SK-MEL-5 (cell line): ENCODE measurements at regions not wholly inside any gene's neighbourhood (a gene's known extent, or its start where the extent isn't known, plus 50 kb on each side); places are given as distances from the start of the nearest gene placed in this dataset.
"Not testable (repeated sequence)": the region's sequence is repeated elsewhere in the genome, so short reads cannot be mapped to it uniquely, and the experiment has no call there.

Experiments
- DNase-seq: peaks from one replicate; pipeline ENCODE4 v3.0.0-alpha.2; 2016; ENCODE audit warnings: low read depth, low spot score
- in situ Hi-C: cut with HindIII; loops from 2 replicates; pipeline ENCODE4 v1.10.0; 2016; ENCODE audit warnings: low sequenced_read_pairs, high pct_unique_total_duplicates, low pct_unique_long_range_greater_than_20kb

DNA sequence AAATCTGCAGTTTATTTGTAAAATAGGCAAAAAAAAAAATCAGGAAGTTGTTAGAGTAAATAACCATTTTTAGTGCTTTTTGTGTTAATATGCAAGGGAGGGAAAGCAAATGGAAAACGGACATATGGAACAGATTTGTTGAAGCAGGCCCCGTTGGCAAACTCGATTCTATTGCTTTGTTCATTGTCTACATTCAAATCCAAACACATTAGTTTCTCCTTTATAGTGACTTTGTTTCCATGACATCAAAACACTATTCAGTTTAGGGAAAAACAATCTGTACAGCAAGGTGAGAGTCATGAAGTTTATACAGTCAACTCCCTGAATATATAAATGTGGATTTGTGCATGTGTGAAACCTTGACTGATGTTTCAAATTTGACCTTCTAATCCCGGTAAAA, 142.2 kb downstream of the FAM47A start:
- no peak for DNase-seq
- in situ Hi-C loops: no loop called here

DNA sequence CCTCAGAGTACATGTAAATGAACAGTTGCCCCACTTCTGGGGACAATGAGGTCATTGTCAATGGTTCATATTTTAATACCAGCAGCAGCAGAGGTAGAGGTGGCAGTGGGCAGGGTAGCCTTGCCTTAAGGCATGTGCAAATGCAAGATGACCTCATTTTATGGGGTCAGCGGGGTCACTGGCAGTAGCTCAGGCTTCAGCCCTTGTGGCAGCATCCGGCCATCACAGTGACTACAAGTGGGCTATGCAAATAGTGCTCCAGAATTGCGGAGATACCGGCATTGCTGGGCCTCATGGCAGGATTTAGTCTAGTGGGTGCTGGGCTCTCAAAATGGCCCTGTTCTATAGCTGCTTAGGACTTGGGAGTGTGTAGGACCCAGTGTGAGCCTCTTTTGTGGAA, 144.7 kb downstream of the FAM47A start:
- no peak for DNase-seq
- in situ Hi-C loops: no loop called here

DNA sequence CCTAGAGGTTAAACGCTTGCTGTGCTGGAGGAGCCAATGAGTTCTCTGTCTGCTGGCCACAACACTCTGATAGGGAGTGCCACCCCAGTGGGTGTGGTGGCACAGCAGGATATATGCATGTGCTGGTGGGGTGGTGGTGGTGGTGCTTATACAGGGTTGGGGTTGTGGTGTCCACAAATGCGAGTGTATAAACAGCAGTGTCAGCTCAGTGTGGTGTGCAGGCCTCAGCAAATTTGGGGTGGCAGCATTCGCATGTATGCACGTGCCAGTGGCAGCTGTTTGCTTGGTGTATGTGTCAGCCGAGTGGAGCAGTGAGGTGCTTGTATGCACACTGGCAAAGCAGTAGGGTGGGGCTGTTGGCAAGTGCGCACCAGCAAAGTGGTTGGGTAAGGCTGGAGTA, 157.4 kb downstream of the FAM47A start:
- no peak for DNase-seq
- in situ Hi-C loops: no loop called here

DNA sequence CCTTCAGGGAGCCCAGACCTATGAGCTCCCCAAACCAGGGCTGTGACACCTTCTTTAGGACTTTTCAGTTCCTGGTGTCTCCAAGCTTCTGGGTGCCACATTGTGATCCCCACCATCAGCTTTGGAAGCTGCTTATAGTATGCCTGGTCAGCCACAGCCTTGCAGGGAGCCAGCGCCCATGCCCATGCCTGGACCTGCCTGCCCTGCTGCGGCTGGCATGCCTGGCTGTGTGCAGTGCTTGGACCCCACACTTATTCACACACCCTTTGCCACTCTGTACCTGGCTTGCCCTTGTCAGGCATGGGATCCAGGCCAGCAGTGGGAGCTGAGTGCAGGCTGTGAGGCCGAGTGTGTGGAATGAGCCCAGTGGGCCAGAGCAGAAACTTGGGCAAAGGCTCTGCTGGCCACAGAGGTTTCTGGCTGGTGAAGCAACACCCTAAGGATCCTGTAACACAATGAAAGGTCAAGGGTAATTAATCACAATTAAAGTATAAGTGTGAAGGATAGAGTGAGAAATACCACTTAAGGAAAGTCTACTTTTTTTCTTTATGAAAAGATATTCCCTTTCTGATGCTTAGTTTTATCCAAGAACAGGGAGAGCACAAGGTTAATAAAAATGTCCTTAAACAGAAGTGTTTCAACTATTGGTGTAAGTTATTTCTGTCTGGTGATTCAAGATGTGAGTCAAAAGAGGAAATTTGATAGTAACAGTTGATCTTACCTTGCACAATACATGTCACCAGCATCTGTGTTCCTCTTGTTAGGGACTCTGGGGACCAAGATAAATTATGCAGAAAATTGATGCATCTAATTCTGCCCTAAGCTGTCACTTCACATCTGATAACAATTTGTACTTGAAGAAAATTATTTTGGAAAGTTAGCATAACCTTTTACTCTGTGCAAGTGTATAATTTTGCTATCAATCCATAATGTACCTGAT, 161.8 kb downstream of the FAM47A start:
- in situ Hi-C loops: no loop called here
- no peak for DNase-seq

DNA sequence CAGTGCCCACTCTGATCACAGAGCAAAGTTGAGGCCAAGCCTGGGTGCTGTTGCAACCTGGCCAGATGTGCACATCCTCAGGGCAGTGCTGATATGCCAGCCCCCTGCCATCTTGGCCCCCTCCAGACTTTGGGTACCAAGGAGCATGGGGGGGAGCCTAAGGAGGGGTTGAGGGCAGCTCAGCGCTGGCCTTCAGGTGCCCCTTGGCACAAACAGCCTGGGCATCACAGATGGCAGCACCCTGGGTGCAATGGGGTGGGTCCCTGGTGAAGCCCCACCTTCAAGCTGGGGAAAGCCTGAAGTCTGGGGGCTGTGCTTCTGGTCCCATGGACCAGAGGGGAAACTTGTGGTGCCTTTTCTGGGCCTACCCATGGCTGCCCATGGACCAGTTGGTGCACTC, 163.0 kb downstream of the FAM47A start:
- no peak for DNase-seq
- in situ Hi-C loops: no loop called here

DNA sequence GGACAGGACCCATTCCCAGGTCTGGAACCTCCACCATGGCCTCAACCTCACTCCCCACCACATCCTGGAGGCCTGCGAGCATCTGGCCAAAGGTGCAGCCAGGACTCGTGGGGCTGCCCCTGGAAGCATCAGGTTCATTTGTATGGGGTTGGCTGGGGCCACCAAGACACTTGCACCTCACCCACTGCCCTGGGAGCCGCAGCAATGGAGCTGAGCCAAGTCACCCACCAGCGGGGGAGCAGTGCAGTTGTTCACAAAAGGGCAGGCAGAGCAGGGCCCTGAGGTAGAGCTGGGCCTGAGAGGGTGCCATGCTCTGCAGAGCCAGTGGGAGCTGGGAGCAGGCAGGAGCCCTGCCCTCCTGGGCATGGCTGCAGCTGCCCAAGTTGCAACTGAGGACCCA, 163.5 kb downstream of the FAM47A start:
- no peak for DNase-seq
- in situ Hi-C loops: no loop called here

DNA sequence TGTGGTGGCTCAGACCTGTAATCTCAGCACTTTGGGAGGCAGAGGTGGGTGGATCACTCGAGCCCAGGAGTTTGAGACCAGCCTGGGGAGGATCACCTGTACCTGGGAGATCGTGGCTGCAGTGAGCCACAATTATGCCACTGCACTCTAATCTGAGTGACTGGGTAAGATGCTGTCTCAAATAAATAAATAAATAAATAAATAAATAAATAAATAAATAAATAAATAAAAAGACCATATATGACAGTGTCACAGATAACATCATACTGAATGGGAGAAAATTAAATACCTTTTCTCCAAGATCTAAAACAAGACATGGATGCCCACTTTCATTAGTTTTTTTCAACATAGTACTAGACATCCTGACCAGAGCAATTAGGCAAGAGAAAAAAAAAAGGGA, 182.8 kb downstream of the FAM47A start:
- in situ Hi-C loops: no loop called here
- DNase-seq: no peak

DNA sequence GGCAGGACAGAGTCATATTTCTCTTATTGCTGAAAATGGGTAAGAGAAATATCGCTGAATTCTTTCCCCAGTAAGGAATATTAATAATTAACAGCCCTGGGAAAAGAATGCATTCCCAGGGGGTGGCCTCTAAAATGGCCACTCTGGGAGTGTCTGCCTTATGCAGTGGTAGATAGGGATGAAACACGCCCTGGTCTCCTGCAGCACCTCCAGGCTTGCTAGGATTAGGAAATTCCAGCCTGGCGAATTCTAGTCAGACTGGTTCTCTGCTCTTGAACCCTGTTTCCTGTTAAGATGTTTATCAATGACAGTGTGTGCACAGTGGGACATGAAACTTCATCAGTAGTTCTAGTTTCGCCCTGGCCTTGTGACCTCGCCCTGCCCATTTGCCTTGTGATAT, 205.9 kb downstream of the FAM47A start:
- DNase-seq, in situ Hi-C loops: not testable (repeated sequence)

DNA sequence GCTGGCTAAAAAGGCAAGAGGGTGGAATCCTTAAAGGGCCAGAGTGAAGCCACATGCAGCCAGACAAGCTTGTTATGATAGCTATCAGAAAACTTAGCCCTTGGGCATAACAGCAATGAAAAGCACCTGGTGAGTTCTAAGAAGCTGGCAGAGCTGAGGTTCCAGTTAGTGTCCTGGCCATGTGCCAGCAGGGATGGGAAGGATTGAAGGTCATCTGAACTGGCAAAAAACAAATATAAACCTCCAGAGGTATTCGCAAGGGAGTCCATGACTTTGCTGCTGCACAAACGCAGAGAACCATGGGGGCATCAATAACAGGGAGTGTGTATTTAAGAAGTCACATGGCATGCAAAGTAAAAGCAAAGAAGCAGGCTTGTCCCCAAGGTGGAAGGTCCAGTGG, 208.9 kb downstream of the FAM47A start:
- DNase-seq: no peak
- in situ Hi-C loops: no loop called here

DNA sequence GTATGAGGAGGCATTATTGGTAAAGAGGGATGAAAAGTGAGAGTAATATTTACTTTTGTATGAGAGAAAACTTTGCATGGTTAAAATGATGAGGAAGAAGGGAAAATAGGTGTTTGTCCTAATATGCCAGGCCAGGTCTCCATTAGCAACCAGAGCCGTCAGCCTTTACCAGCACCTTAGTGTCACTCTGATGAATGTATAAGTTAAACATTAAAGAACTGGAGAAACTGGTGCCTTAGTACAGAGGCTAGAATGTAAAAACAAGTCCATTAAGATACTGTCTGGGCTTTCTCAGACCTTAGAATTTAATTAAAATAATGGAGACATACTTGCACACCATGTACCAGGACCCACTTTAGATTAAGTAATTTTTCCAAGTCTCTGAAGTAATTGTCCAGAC, 222.3 kb downstream of the FAM47A start:
- in situ Hi-C loops: no loop called here
- no peak for DNase-seq

DNA sequence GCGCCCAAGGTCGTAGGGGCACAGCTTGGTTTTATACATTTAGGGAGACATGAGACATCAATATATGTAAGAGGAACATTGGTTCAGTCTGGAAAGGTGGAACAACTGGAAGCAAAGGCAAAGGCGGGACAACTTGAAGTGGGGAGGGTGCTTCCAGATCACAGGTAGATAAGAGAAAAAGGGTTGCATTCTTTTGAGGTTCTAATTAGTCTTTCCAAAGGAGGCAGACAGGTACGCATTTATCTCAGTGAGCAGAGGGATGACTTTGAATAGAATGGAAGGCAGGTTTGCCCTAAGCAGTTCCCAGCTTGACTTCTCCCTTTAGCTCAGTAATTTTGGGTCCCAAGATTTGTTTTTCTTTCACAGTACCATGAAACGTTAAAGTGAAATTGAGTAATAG, 223.2 kb downstream of the FAM47A start:
- DNase-seq: no peak
- in situ Hi-C loops: no loop called here

DNA sequence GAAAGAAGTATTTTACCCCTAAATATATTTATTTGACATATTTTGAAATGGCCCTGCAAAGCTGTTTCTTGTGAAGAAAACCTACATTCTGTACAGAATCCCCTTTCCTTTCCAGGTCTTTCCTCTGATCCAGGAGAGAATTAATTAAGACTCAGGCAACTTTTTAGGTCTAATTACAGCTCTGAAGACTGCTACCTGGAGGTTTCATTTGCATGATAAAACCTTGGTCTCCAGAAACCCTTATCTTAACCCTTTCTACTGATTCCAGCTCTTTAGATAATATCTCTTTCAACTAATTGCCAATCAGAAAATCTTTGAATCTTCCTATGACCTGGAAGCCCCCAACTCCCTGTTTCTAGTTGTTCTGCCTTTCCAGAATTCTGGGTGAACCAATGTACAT, 224.0 kb downstream of the FAM47A start:
- DNase-seq: no peak
- in situ Hi-C loops: no loop called here

DNA sequence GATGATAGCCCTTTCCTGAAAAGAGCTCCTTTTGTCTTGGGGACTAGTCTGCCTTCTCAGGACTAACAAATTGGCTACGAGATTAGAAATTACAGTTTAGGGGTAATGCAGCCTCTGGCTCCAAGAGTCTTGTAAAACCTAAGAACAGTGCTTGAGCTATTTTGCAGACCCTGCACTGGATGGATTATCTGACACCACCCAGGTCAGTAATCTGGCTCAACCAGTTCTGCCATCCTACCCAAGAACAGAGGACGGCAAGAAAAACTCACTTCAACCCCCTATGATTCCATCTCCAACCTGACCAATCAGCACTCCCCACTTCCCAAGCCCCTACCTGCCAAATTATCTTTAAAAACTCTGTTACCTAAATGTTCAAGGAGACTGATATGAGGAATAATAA, 225.1 kb downstream of the FAM47A start:
- DNase-seq: no peak
- in situ Hi-C loops: no loop called here

DNA sequence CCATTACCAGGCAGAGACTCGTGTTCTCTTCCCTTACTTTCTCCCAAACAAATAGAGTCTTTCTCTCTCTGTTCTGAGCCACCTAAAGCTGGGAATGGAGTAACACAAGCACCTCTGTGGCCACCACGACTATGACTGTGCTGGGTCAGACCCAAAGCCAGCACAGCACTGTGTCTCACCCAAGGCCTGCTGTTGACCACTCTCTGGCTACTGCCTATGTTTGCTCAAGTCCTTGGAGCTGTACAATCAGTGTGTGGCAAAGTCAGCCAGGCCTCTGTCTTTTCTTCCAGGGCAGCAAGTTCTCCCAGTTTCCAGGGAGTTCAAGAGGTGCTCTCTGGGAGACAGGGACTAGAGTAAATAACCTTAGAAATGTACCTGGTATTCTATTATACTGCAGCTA, 239.4 kb downstream of the FAM47A start:
- DNase-seq: no peak
- in situ Hi-C loops: no loop called here

DNA sequence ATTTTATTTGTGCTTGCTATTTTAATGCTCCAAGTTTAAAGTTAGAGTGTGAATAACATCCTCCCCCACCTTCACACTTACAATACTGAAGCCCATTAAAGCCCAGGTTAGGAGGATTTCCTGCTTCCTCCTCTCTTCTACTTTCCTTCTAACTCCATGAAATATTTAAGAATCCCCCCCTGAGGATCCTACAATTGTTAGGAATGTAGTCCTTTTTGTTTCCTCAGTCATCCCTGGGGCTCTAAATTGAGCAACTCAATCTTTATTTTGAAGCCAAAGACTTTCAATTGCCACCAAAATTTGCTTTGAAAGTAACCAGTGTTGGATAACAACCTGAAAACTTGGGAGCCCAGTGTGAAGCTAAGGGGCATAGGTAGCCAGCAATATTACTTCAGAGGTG, 276.9 kb downstream of the FAM47A start:
- in situ Hi-C loops: no loop called here
- no peak for DNase-seq

DNA sequence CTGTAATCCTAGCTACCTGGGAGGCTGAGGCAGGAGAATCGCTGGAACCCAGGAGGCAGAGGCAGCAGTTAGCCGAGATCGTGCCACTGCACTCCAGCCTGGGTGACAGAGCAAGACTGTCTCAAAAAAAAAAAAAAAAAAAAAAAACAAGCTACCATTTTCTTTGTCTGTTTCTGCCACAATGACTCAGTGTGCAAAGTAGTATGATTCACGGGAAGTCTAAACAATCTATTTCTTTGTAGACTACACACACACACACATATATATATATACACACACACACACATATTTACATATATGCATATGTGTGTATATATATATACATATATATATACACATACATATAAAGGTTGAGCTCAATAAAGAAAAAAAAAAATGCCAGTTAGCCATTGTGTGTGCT, 280.0 kb downstream of the FAM47A start:
- in situ Hi-C loops, DNase-seq: not testable (repeated sequence)

DNA sequence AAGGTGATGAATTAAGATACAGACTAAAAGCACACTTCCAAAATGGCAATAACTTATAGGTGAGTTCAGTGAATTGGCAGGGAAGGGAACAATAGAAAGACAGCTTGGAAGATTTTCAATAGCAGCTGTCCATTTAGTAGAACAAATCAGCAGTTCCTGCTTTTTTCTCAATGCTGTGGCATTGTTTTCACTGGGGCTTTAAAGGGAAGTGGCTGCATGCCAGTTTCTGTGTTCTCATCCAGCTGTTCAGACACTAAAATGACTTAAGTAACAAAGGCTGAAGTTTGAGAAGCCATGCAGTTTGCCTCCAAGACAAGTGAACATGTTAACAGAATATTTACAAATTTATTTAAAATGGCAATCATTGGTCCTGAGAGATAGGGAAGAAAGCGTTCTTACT, 291.9 kb downstream of the FAM47A start:
- in situ Hi-C loops: no loop called here
- DNase-seq: no peak

DNA sequence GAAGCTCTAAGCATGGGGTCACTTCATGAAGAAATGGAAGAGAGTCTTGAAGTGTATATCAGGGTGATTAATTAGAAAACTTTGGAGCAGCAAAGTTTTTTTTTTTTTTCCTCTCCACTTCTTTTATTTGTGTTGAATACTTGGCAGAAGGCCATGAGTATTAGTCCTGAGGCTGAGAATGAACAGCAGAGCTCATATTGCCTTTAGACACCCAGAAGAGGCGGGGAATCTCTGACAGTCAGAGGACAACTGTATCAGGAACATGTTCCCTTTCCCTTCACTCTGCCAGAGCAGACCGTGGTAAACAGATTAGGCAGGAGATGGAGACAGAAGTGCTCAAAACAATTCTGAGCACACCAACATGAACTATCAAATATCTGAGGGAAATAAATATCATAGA, 300.9 kb downstream of the FAM47A start:
- DNase-seq: no peak
- in situ Hi-C loops: no loop called here

DNA sequence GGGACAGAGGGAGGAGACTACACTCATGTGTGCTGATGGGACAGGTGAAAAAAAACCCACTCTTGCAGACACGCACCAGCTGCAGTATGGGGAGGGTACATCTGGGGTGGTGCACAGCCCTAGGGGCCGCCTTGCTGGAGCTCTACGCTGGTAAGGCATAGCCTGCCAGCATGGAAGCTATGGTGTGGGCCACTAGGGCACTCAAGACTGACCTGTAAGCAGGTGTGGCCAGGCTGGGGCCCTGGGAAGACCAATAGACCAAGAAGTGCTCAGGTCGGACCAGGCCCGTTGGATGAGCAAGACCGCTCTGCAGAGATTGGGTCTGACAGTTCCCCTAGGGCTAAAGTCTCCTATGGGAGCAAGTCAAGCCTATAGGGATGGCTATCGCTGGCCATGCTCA, 314.8 kb downstream of the FAM47A start:
- in situ Hi-C loops: no loop called here
- no peak for DNase-seq

DNA sequence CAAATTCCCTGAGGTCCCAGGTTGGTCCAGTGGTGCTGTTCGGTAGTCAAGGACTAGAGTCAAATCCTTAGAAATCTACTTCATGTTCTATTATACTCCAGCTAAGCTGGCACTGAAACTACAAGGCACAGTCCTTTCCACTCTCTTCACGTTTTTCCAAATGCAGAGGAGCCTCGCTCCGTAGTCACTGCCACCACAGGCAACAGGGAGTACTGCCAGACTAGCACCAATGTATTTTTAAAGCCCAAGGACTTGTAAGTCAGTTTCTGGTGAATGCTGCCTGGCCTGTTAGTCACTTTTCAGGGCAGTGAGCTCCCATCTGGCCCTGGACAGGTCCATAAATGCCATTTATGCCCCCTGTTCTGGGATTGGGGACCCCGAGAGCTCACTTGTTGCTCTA, 323.5 kb downstream of the FAM47A start:
- DNase-seq: no peak
- in situ Hi-C loops: no loop called here
